ENCODE measurements at regions not wholly inside any gene's neighbourhood (a gene's known extent, or its start where the extent isn't known, plus 50 kb on each side); places are given as distances from the start of the nearest gene placed in this dataset.

- H3K9me3 ChIP-seq (ENCODE audit: control insufficient read depth in 2 of 2, low read length in 2 of 2): no peaks in the 10 kb centered on the region
- H3K4me1 ChIP-seq (ENCODE audit: control insufficient read depth in 2 of 2, insufficient read depth in 2 of 2, low read length in 2 of 2): no peaks in the 10 kb centered on the region
- H3K36me3 ChIP-seq (ENCODE audit: control insufficient read depth in 2 of 2, insufficient read depth in 2 of 2, low read length in 2 of 2): no peaks in the 10 kb centered on the region
- no peaks in the 10 kb centered on the region for H3K27me3 ChIP-seq (ENCODE audit: control insufficient read depth in 2 of 2, insufficient read depth in 2 of 2, low read length in 2 of 2)
- H3K4me3 ChIP-seq (ENCODE audit: low read length in 2 of 2): no peak overlapping the region
- no peak overlapping the region for H3K9ac ChIP-seq (ENCODE audit: low read depth in 1 of 2, low read length in 2 of 2)
- H3K27ac ChIP-seq (ENCODE audit: low read depth in 2 of 2, low read length in 2 of 2): no peak overlapping the region
Observed at GRCh38 chr4:189322426-189322825, 618.2 kb upstream of the FRG1 start.

- no peak overlapping the region for H3K9ac ChIP-seq (ENCODE audit: low read depth in 1 of 2, low read length in 2 of 2)
- no peaks in the 10 kb centered on the region for H3K27me3 ChIP-seq (ENCODE audit: control insufficient read depth in 2 of 2, insufficient read depth in 2 of 2, low read length in 2 of 2)
- H3K4me3 ChIP-seq (ENCODE audit: low read length in 2 of 2): no peak overlapping the region
- no peaks in the 10 kb centered on the region for H3K36me3 ChIP-seq (ENCODE audit: control insufficient read depth in 2 of 2, insufficient read depth in 2 of 2, low read length in 2 of 2)
- no peaks in the 10 kb centered on the region for H3K4me1 ChIP-seq (ENCODE audit: control insufficient read depth in 2 of 2, insufficient read depth in 2 of 2, low read length in 2 of 2)
- H3K9me3 ChIP-seq (ENCODE audit: control insufficient read depth in 2 of 2, low read length in 2 of 2): peaks cover 0 to 5% of the 10 kb centered on the region in 2 donors
- H3K27ac ChIP-seq (ENCODE audit: low read depth in 2 of 2, low read length in 2 of 2): no peak overlapping the region
Observed at GRCh38 chr4:189341881-189342280, 598.8 kb upstream of the FRG1 start.

- Histone ChIP-seq H3K36me3 (ENCODE audit: control insufficient read depth in 2 of 2, insufficient read depth in 2 of 2, low read length in 2 of 2) (no peaks in the 10 kb centered on the region), H3K27me3 (ENCODE audit: control insufficient read depth in 2 of 2, insufficient read depth in 2 of 2, low read length in 2 of 2) (no peaks in the 10 kb centered on the region), H3K9ac (ENCODE audit: low read depth in 1 of 2, low read length in 2 of 2) (no peak overlapping the region), H3K4me1 (ENCODE audit: control insufficient read depth in 2 of 2, insufficient read depth in 2 of 2, low read length in 2 of 2) (no peaks in the 10 kb centered on the region), H3K4me3 (ENCODE audit: low read length in 2 of 2) (no peak overlapping the region), H3K27ac (ENCODE audit: low read depth in 2 of 2, low read length in 2 of 2) (no peak overlapping the region), H3K9me3 (ENCODE audit: control insufficient read depth in 2 of 2, low read length in 2 of 2) (no peaks in the 10 kb centered on the region)
Observed at GRCh38 chr4:189355590-189355989, 585.1 kb upstream of the FRG1 start.

GRCh38 chr4:189362364-189362763 is 578.3 kb upstream of the FRG1 start:
- Histone ChIP-seq H3K9ac (ENCODE audit: low read depth in 1 of 2, low read length in 2 of 2) (no peak overlapping the region), H3K36me3 (ENCODE audit: control insufficient read depth in 2 of 2, insufficient read depth in 2 of 2, low read length in 2 of 2) (no peaks in the 10 kb centered on the region), H3K27me3 (ENCODE audit: control insufficient read depth in 2 of 2, insufficient read depth in 2 of 2, low read length in 2 of 2) (no peaks in the 10 kb centered on the region), H3K4me1 (ENCODE audit: control insufficient read depth in 2 of 2, insufficient read depth in 2 of 2, low read length in 2 of 2) (no peaks in the 10 kb centered on the region), H3K27ac (ENCODE audit: low read depth in 2 of 2, low read length in 2 of 2) (no peak overlapping the region), H3K4me3 (ENCODE audit: low read length in 2 of 2) (no peak overlapping the region), H3K9me3 (ENCODE audit: control insufficient read depth in 2 of 2, low read length in 2 of 2) (peaks cover 0 to 2% of the 10 kb centered on the region in 2 donors)

- peaks cover 0 to 2% of the 10 kb centered on the region in 2 donors for H3K9me3 ChIP-seq (ENCODE audit: control insufficient read depth in 2 of 2, low read length in 2 of 2)
- H3K27me3 ChIP-seq (ENCODE audit: control insufficient read depth in 2 of 2, insufficient read depth in 2 of 2, low read length in 2 of 2): no peaks in the 10 kb centered on the region
- no peaks in the 10 kb centered on the region for H3K4me1 ChIP-seq (ENCODE audit: control insufficient read depth in 2 of 2, insufficient read depth in 2 of 2, low read length in 2 of 2)
- no peaks in the 10 kb centered on the region for H3K36me3 ChIP-seq (ENCODE audit: control insufficient read depth in 2 of 2, insufficient read depth in 2 of 2, low read length in 2 of 2)
- H3K9ac ChIP-seq (ENCODE audit: low read depth in 1 of 2, low read length in 2 of 2): no peak overlapping the region
- H3K27ac ChIP-seq (ENCODE audit: low read depth in 2 of 2, low read length in 2 of 2): no peak overlapping the region
- no peak overlapping the region for H3K4me3 ChIP-seq (ENCODE audit: low read length in 2 of 2)
Observed at GRCh38 chr4:189364032-189364449, 576.6 kb upstream of the FRG1 start.

- no peak overlapping the region for H3K4me3 ChIP-seq (ENCODE audit: low read length in 2 of 2)
- no peaks in the 10 kb centered on the region for H3K4me1 ChIP-seq (ENCODE audit: control insufficient read depth in 2 of 2, insufficient read depth in 2 of 2, low read length in 2 of 2)
- peaks cover 0 to 2% of the 10 kb centered on the region in 2 donors for H3K9me3 ChIP-seq (ENCODE audit: control insufficient read depth in 2 of 2, low read length in 2 of 2)
- H3K9ac ChIP-seq (ENCODE audit: low read depth in 1 of 2, low read length in 2 of 2): no peak overlapping the region
- no peak overlapping the region for H3K27ac ChIP-seq (ENCODE audit: low read depth in 2 of 2, low read length in 2 of 2)
- no peaks in the 10 kb centered on the region for H3K36me3 ChIP-seq (ENCODE audit: control insufficient read depth in 2 of 2, insufficient read depth in 2 of 2, low read length in 2 of 2)
- H3K27me3 ChIP-seq (ENCODE audit: control insufficient read depth in 2 of 2, insufficient read depth in 2 of 2, low read length in 2 of 2): no peaks in the 10 kb centered on the region
Observed at GRCh38 chr4:189365451-189365850, 575.2 kb upstream of the FRG1 start.

- no peak overlapping the region for H3K27ac ChIP-seq (ENCODE audit: low read depth in 2 of 2, low read length in 2 of 2)
- no peaks in the 10 kb centered on the region for H3K36me3 ChIP-seq (ENCODE audit: control insufficient read depth in 2 of 2, insufficient read depth in 2 of 2, low read length in 2 of 2)
- no peak overlapping the region for H3K9ac ChIP-seq (ENCODE audit: low read depth in 1 of 2, low read length in 2 of 2)
- no peak overlapping the region for H3K4me3 ChIP-seq (ENCODE audit: low read length in 2 of 2)
- no peaks in the 10 kb centered on the region for H3K4me1 ChIP-seq (ENCODE audit: control insufficient read depth in 2 of 2, insufficient read depth in 2 of 2, low read length in 2 of 2)
- no peaks in the 10 kb centered on the region for H3K27me3 ChIP-seq (ENCODE audit: control insufficient read depth in 2 of 2, insufficient read depth in 2 of 2, low read length in 2 of 2)
- peaks cover 0 to 2% of the 10 kb centered on the region in 2 donors for H3K9me3 ChIP-seq (ENCODE audit: control insufficient read depth in 2 of 2, low read length in 2 of 2)
Observed at GRCh38 chr4:189367832-189368231, 572.8 kb upstream of the FRG1 start.

GRCh38 chr4:189374176-189374575 is 566.5 kb upstream of the FRG1 start:
- Histone ChIP-seq H3K27ac (ENCODE audit: low read depth in 2 of 2, low read length in 2 of 2) (no peak overlapping the region), H3K36me3 (ENCODE audit: control insufficient read depth in 2 of 2, insufficient read depth in 2 of 2, low read length in 2 of 2) (no peaks in the 10 kb centered on the region), H3K27me3 (ENCODE audit: control insufficient read depth in 2 of 2, insufficient read depth in 2 of 2, low read length in 2 of 2) (no peaks in the 10 kb centered on the region), H3K4me1 (ENCODE audit: control insufficient read depth in 2 of 2, insufficient read depth in 2 of 2, low read length in 2 of 2) (no peaks in the 10 kb centered on the region), H3K9ac (ENCODE audit: low read depth in 1 of 2, low read length in 2 of 2) (no peak overlapping the region), H3K9me3 (ENCODE audit: control insufficient read depth in 2 of 2, low read length in 2 of 2) (no peaks in the 10 kb centered on the region), H3K4me3 (ENCODE audit: low read length in 2 of 2) (no peak overlapping the region)

- Histone ChIP-seq H3K9me3 (ENCODE audit: control insufficient read depth in 2 of 2, low read length in 2 of 2) (no peaks in the 10 kb centered on the region), H3K36me3 (ENCODE audit: control insufficient read depth in 2 of 2, insufficient read depth in 2 of 2, low read length in 2 of 2) (no peaks in the 10 kb centered on the region), H3K4me3 (ENCODE audit: low read length in 2 of 2) (no peak overlapping the region), H3K9ac (ENCODE audit: low read depth in 1 of 2, low read length in 2 of 2) (no peak overlapping the region), H3K27me3 (ENCODE audit: control insufficient read depth in 2 of 2, insufficient read depth in 2 of 2, low read length in 2 of 2) (no peaks in the 10 kb centered on the region), H3K4me1 (ENCODE audit: control insufficient read depth in 2 of 2, insufficient read depth in 2 of 2, low read length in 2 of 2) (no peaks in the 10 kb centered on the region), H3K27ac (ENCODE audit: low read depth in 2 of 2, low read length in 2 of 2) (no peak overlapping the region)
Observed at GRCh38 chr4:189376901-189377300, 563.8 kb upstream of the FRG1 start.

GRCh38 chr4:189377569-189377968 is 563.1 kb upstream of the FRG1 start:
- Histone ChIP-seq H3K9ac (ENCODE audit: low read depth in 1 of 2, low read length in 2 of 2) (no peak overlapping the region), H3K27ac (ENCODE audit: low read depth in 2 of 2, low read length in 2 of 2) (no peak overlapping the region), H3K27me3 (ENCODE audit: control insufficient read depth in 2 of 2, insufficient read depth in 2 of 2, low read length in 2 of 2) (no peaks in the 10 kb centered on the region), H3K36me3 (ENCODE audit: control insufficient read depth in 2 of 2, insufficient read depth in 2 of 2, low read length in 2 of 2) (no peaks in the 10 kb centered on the region), H3K4me3 (ENCODE audit: low read length in 2 of 2) (no peak overlapping the region), H3K4me1 (ENCODE audit: control insufficient read depth in 2 of 2, insufficient read depth in 2 of 2, low read length in 2 of 2) (no peaks in the 10 kb centered on the region), H3K9me3 (ENCODE audit: control insufficient read depth in 2 of 2, low read length in 2 of 2) (no peaks in the 10 kb centered on the region)

- H3K4me1 ChIP-seq (ENCODE audit: control insufficient read depth in 2 of 2, insufficient read depth in 2 of 2, low read length in 2 of 2): no peaks in the 10 kb centered on the region
- H3K27me3 ChIP-seq (ENCODE audit: control insufficient read depth in 2 of 2, insufficient read depth in 2 of 2, low read length in 2 of 2): no peaks in the 10 kb centered on the region
- H3K36me3 ChIP-seq (ENCODE audit: control insufficient read depth in 2 of 2, insufficient read depth in 2 of 2, low read length in 2 of 2): no peaks in the 10 kb centered on the region
- H3K27ac ChIP-seq (ENCODE audit: low read depth in 2 of 2, low read length in 2 of 2): no peak overlapping the region
- no peaks in the 10 kb centered on the region for H3K9me3 ChIP-seq (ENCODE audit: control insufficient read depth in 2 of 2, low read length in 2 of 2)
- H3K4me3 ChIP-seq (ENCODE audit: low read length in 2 of 2): no peak overlapping the region
- no peak overlapping the region for H3K9ac ChIP-seq (ENCODE audit: low read depth in 1 of 2, low read length in 2 of 2)
Observed at GRCh38 chr4:189385098-189385497, 555.6 kb upstream of the FRG1 start.

Data from mucosa of rectum (tissue), 2 donors.